ENCODE measurements at regions not wholly inside any gene's neighbourhood (a gene's known extent, or its start where the extent isn't known, plus 50 kb on each side); places are given as distances from the start of the nearest gene placed in this dataset.

GRCh38 chr1:199122085-199122484 lies 483.2 kb downstream of the PTPRC start:
- DNase-seq = no peak

GRCh38 chr1:199122532-199123311 lies 483.9 kb downstream of the PTPRC start:
- no peak for DNase-seq

- DNase-seq = no peak
Observed at GRCh38 chr1:199123615-199124014, 484.8 kb downstream of the PTPRC start.

GRCh38 chr1:199124351-199124750 lies 485.5 kb downstream of the PTPRC start:
- no peak for DNase-seq

GRCh38 chr1:199129247-199129646 lies 490.4 kb downstream of the PTPRC start:
- no peak for DNase-seq

- no peak for DNase-seq
Observed at GRCh38 chr1:199132006-199132405, 493.2 kb downstream of the PTPRC start.

GRCh38 chr1:199135901-199136300 lies 497.1 kb downstream of the PTPRC start:
- no peak for DNase-seq

GRCh38 chr1:199138061-199138460 lies 499.2 kb downstream of the PTPRC start:
- no peak for DNase-seq

GRCh38 chr1:199149591-199149990 lies 510.8 kb downstream of the PTPRC start:
- DNase-seq = no peak

- DNase-seq = no peak
Observed at GRCh38 chr1:199150756-199151155, 511.9 kb downstream of the PTPRC start.

- no peak for DNase-seq
Observed at GRCh38 chr1:199151634-199152425, 513.0 kb downstream of the PTPRC start.

- no peak for DNase-seq
Observed at GRCh38 chr1:199152676-199153075, 513.8 kb downstream of the PTPRC start.

- DNase-seq = no peak
Observed at GRCh38 chr1:199155166-199156019, 516.6 kb downstream of the PTPRC start.

GRCh38 chr1:199157494-199157893 lies 518.7 kb downstream of the PTPRC start:
- DNase-seq = no peak

- DNase-seq = no peak
Observed at GRCh38 chr1:199160521-199161318, 521.9 kb downstream of the PTPRC start.

GRCh38 chr1:199161319-199161680 lies 522.5 kb downstream of the PTPRC start:
- DNase-seq = no peak

- no peak for DNase-seq
Observed at GRCh38 chr1:199161766-199162303, 523.0 kb downstream of the PTPRC start.

GRCh38 chr1:199163267-199163666 lies 524.4 kb downstream of the PTPRC start:
- DNase-seq = no peak

- no peak for DNase-seq
Observed at GRCh38 chr1:199163670-199164069, 524.8 kb downstream of the PTPRC start.

GRCh38 chr1:199167460-199167859 lies 528.6 kb downstream of the PTPRC start:
- DNase-seq = no peak

- no peak for DNase-seq
Observed at GRCh38 chr1:199168888-199169585, 530.2 kb downstream of the PTPRC start.

GRCh38 chr1:199170711-199171110 lies 531.9 kb downstream of the PTPRC start:
- DNase-seq = no peak

All from stimulated activated CD4-positive, alpha-beta T cell treated with anti-CD3 and anti-CD28 coated beads, Interleukin-1b, Interleukin-23, amount 100 ng/mL, for 48 hours (primary cell).